ENCODE measurements at regions not wholly inside any gene's neighbourhood (a gene's known extent, or its start where the extent isn't known, plus 50 kb on each side); places are given as distances from the start of the nearest gene placed in this dataset.

DNA sequence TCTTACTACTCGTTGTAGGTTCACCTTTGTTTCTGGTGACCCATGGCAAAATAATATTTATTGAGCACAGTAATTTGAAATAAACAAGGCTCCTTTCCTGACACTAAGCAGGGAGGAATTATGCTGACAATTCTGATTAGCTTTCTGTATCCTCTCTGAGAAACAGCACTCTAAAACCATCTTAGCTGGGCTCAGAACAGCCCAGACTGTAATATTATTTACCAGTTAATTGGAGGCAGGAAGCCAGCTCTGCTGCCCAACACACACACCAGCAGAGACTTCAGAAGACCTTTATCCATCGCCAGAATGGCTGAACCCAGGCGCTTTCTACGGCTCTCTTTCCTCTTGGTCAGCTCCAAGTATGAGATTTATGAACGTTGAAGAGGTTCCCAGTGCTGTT, 77.6 kb upstream of the FMN2 start (continued):
- TF ChIP-seq, protein P1, sequence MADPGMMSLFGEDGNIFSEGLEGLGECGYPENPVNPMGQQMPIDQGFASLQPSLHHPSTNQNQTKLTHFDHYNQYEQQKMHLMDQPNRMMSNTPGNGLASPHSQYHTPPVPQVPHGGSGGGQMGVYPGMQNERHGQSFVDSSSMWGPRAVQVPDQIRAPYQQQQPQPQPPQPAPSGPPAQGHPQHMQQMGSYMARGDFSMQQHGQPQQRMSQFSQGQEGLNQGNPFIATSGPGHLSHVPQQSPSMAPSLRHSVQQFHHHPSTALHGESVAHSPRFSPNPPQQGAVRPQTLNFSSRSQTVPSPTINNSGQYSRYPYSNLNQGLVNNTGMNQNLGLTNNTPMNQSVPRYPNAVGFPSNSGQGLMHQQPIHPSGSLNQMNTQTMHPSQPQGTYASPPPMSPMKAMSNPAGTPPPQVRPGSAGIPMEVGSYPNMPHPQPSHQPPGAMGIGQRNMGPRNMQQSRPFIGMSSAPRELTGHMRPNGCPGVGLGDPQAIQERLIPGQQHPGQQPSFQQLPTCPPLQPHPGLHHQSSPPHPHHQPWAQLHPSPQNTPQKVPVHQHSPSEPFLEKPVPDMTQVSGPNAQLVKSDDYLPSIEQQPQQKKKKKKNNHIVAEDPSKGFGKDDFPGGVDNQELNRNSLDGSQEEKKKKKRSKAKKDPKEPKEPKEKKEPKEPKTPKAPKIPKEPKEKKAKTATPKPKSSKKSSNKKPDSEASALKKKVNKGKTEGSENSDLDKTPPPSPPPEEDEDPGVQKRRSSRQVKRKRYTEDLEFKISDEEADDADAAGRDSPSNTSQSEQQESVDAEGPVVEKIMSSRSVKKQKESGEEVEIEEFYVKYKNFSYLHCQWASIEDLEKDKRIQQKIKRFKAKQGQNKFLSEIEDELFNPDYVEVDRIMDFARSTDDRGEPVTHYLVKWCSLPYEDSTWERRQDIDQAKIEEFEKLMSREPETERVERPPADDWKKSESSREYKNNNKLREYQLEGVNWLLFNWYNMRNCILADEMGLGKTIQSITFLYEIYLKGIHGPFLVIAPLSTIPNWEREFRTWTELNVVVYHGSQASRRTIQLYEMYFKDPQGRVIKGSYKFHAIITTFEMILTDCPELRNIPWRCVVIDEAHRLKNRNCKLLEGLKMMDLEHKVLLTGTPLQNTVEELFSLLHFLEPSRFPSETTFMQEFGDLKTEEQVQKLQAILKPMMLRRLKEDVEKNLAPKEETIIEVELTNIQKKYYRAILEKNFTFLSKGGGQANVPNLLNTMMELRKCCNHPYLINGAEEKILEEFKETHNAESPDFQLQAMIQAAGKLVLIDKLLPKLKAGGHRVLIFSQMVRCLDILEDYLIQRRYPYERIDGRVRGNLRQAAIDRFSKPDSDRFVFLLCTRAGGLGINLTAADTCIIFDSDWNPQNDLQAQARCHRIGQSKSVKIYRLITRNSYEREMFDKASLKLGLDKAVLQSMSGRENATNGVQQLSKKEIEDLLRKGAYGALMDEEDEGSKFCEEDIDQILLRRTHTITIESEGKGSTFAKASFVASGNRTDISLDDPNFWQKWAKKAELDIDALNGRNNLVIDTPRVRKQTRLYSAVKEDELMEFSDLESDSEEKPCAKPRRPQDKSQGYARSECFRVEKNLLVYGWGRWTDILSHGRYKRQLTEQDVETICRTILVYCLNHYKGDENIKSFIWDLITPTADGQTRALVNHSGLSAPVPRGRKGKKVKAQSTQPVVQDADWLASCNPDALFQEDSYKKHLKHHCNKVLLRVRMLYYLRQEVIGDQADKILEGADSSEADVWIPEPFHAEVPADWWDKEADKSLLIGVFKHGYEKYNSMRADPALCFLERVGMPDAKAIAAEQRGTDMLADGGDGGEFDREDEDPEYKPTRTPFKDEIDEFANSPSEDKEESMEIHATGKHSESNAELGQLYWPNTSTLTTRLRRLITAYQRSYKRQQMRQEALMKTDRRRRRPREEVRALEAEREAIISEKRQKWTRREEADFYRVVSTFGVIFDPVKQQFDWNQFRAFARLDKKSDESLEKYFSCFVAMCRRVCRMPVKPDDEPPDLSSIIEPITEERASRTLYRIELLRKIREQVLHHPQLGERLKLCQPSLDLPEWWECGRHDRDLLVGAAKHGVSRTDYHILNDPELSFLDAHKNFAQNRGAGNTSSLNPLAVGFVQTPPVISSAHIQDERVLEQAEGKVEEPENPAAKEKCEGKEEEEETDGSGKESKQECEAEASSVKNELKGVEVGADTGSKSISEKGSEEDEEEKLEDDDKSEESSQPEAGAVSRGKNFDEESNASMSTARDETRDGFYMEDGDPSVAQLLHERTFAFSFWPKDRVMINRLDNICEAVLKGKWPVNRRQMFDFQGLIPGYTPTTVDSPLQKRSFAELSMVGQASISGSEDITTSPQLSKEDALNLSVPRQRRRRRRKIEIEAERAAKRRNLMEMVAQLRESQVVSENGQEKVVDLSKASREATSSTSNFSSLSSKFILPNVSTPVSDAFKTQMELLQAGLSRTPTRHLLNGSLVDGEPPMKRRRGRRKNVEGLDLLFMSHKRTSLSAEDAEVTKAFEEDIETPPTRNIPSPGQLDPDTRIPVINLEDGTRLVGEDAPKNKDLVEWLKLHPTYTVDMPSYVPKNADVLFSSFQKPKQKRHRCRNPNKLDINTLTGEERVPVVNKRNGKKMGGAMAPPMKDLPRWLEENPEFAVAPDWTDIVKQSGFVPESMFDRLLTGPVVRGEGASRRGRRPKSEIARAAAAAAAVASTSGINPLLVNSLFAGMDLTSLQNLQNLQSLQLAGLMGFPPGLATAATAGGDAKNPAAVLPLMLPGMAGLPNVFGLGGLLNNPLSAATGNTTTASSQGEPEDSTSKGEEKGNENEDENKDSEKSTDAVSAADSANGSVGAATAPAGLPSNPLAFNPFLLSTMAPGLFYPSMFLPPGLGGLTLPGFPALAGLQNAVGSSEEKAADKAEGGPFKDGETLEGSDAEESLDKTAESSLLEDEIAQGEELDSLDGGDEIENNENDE (IDR thresholded peaks at IDR 0.05; ENCODE audit: insufficient replicate concordance, low read length) = no peak
- TF ChIP-seq CBX5 (IDR thresholded peaks at IDR 0.05; ENCODE audit: low read depth, low read length) (no peak), FOSL1 (IDR thresholded peaks at IDR 0.05; ENCODE audit: insufficient read depth, low read depth, low read length) (no peak), TAF1 (IDR thresholded peaks at IDR 0.05; ENCODE audit: low read depth, low read length) (no peak), JUN (IDR thresholded peaks at IDR 0.05; ENCODE audit: low read depth, low read length) (no peak), SIRT6 (IDR thresholded peaks at IDR 0.05; ENCODE audit: low read length) (no peak), CTBP2 (IDR thresholded peaks at IDR 0.05; ENCODE audit: borderline replicate concordance, insufficient read depth, insufficient read length, low read length) (no peak), SIN3A (conservative IDR thresholded peaks at IDR 0.05 in 1 of 2, IDR thresholded peaks at IDR 0.05 in 1 of 2; ENCODE audit: low read depth in 1 of 2, low read length in 2 of 2) (no peak), SP4 (IDR thresholded peaks at IDR 0.05; ENCODE audit: low read length) (no peak)

All from H1 (cell line).